GM12873 (cell line): ENCODE measurements at regions not wholly inside any gene's neighbourhood (a gene's known extent, or its start where the extent isn't known, plus 50 kb on each side); places are given as distances from the start of the nearest gene placed in this dataset.

Experiments
- TF ChIP-seq, protein P1 (sequence below): IDR thresholded peaks from 2 replicates; pipeline ENCODE4 v1.5.1; 2012; ENCODE audit warnings: low read depth, mild to moderate bottlenecking, moderate library complexity, low read length, control low read depth; ENCODE audit not compliant: insufficient read depth; ENCODE audit errors: missing control alignments

DNA sequence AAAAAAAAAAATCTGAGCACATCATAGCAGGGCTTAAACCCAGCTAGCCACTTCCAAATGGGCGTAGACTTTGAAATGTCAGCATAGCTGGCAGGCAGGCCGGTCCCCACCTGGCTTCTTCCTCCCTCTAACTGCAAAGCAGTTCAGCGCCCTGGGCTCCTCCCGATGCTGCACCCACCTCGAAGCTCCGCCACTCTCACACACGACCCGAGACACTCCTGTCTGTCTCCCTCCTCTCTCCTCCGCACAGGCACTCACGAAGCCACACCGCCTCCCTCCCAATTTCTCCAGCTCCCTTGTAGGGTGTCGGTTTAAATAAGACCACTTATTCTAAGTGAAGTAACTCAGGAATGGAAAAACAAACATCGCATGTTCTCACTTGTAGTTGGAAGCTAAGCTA lies 301.3 kb downstream of the NPHP4 start:
- TF ChIP-seq, protein P1, sequence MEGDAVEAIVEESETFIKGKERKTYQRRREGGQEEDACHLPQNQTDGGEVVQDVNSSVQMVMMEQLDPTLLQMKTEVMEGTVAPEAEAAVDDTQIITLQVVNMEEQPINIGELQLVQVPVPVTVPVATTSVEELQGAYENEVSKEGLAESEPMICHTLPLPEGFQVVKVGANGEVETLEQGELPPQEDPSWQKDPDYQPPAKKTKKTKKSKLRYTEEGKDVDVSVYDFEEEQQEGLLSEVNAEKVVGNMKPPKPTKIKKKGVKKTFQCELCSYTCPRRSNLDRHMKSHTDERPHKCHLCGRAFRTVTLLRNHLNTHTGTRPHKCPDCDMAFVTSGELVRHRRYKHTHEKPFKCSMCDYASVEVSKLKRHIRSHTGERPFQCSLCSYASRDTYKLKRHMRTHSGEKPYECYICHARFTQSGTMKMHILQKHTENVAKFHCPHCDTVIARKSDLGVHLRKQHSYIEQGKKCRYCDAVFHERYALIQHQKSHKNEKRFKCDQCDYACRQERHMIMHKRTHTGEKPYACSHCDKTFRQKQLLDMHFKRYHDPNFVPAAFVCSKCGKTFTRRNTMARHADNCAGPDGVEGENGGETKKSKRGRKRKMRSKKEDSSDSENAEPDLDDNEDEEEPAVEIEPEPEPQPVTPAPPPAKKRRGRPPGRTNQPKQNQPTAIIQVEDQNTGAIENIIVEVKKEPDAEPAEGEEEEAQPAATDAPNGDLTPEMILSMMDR = no peak

DNA sequence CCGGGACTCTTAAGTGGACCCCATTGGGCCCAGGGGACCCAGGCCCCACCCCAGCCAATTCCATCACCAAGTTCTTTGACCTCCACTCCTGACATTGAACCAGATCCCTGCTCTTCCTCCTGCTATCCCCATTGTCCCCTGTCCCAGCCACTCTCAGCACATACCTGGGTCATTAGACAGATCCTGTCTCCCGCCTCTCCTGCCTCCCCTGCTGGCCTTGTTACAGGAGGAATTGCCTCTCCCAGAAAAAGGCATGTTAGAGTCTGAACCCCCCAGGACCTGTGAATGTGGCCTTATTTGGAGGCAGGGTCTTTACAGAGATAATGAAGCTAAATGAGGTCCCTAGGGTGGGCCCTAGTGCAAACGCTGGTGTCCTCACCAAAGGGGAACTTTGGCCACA lies 301.9 kb downstream of the NPHP4 start:
- TF ChIP-seq, protein P1 = no peak

DNA sequence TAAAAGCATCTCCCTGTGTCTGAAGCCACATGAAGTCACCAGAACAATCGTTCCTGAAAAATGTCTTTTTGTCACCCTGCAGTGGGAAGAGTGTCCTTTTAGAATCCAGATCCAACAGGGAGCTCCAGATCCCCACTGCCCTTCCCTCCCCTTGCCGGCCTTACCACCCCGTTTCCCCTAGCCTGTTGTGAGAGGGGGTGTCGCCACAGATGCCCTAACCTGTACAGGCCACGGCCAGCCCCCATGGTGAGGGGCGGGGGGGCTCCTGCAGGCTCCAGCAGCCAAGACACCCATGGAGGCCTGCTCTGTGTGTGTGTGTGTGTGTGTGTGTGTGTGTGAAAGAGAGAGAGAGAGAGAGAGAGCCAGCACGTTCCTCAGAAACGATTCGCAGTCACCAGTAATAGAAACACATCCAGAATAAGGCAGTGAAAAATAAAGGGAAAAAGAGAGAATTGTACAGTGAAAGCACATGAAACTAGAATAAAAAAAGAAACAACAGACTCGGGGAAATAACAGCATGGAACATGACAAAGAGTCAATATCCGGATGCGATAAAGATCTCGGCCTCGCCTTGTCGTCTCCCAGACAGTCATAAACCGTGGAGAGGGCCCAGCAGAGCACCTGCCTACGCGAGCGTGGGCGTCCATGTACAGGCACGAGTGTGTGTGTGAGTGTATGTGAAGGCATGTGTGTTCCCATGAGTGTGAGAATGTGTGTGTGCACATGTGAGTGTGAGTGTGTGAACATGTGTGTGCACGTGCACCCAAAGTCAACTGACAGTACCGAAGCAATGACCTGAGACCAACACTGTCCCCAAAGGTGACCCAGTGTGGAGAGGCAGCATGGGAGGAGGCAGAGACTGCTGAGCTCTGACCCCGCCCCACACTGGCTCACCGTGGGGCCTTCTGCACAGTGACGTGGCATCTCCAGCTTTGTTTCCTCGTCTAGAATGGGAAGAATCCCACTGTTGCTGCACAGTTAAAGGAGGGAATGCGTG lies 303.8 kb downstream of the NPHP4 start:
- TF ChIP-seq, protein P1 = no peak

DNA sequence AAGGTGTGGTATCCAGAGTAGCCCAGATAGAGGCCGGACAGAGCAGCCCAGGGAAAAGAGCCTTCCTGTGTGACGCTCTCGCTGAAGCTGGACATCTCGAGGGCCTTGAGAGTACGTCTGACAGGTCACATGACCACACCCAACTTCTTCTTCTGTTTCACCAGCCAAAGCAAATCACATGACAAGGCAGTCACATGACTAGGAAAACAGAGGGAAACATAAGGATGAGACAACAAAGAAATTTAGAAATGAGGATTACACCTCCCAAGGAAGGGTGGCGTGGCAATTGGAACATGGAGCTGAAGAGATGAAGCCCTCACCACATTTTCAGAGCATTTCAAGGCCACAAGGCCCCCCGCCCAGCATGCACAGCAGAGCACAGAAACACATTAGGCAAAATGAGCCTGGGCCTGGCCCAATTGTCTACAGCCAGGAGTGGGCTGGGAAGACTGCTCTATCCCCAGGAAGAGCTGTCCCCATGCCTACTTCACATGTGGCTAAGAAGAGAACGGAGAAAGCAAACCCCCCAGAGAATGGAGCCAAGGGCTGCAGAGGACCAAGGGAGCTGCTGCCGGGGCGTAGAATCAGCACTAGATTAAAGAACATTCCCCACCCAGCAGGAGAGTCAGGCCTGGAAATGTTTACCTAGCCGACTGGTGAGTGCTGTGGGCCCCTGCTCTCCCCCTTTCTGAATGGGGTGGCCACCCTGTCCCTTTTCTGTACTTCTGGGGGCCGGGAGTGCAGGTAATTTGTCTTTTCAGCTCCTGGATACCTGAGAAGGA lies 305.1 kb downstream of the NPHP4 start:
- TF ChIP-seq, protein P1 = no peak

DNA sequence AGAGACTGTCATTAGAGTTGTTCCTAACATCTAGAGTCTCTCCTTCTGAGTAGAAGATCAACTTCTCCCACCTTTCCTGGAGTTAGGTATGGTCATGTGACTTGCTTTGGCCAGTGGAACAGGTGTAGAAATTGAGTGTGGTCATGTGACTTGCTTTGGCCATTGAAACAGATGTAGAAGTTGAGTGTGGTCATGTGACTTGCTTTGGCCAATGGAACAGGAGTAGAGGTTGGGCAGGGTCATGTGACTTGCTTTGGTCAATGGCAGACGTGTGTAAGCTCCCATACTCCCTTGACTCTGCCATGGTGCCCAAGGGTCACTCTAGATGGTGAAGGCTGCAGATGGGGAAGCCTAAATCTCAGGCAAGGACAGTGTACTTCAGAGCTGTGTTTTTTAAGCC lies 306.0 kb downstream of the NPHP4 start:
- TF ChIP-seq, protein P1 = no peak

DNA sequence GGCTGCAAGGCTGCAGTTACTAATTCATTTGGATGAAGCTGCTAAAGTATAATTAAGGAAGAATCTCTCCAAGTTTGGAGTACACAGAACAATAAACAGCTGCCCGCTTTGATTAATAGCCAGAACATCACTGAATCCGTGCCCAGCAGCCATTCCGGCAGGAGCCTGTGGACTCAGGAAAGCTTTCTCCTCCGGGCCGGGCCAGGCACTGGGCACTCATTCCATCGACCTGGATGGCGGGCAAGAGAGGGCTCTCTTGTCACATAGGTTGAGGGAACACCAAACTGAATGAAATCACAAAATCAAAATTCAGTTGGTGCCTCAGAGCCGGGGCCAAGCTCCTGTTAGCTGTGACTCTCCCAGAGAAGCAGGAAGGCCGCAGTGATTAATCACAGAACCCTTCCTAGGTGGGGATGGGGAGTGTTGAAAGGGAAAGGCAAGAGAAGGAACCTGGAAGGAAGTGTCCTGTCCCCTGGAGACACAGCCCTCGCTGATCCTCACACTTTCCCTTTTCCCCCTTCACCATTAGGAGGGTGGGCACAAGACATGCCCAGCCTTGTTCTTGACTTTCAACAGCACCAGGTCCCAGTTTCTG lies 306.7 kb downstream of the NPHP4 start:
- TF ChIP-seq, protein P1 = no peak

DNA sequence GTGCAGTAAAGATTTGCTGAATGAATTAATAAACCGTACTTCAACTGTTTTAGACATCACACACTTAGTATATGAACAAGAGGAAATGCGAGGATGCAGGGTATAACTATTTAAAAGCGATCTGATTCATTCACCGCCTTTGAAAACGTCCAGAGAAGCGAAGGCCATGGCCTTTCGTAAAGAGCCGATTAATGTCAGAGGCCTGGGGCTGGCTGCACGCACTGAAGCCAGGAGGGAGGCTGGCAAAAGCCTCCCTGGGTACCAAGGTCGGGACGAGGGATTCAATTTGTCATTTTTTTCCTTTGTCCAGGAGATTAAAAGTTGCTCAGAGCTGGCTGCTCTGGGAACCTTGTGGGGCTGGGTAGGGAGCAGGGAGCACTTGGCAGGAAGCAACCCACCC lies 307.4 kb downstream of the NPHP4 start:
- TF ChIP-seq, protein P1 = no peak
